ENCODE measurements at regions not wholly inside any gene's neighbourhood (a gene's known extent, or its start where the extent isn't known, plus 50 kb on each side); places are given as distances from the start of the nearest gene placed in this dataset.
"Not testable (repeated sequence)": the region's sequence is repeated elsewhere in the genome, so short reads cannot be mapped to it uniquely, and the experiment has no call there.

GRCh38 chr2:109690822-109691541 lies 76.8 kb downstream of the SOWAHC start:
- DNase-seq (ENCODE audit: low spot score), result peak; percentile 7

- no peak for DNase-seq (ENCODE audit: low spot score)
These were observed 78.0 kb downstream of the SOWAHC start for GRCh38 chr2:109692013-109692743.

GRCh38 chr2:109692831-109693230 lies 78.7 kb downstream of the SOWAHC start:
- DNase-seq (ENCODE audit: low spot score), result not testable (repeated sequence)

GRCh38 chr2:109693292-109693691 lies 79.1 kb downstream of the SOWAHC start:
- not testable (repeated sequence) for DNase-seq (ENCODE audit: low spot score)

GRCh38 chr2:109694190-109694589 lies 80.0 kb downstream of the SOWAHC start:
- no peak for DNase-seq (ENCODE audit: low spot score)

- no peak for DNase-seq (ENCODE audit: low spot score)
These were observed 81.1 kb downstream of the SOWAHC start for GRCh38 chr2:109695290-109695689.

GRCh38 chr2:109699646-109700045 lies 85.5 kb downstream of the SOWAHC start:
- DNase-seq (ENCODE audit: low spot score), result no peak

- DNase-seq (ENCODE audit: low spot score), result no peak
These were observed 86.6 kb downstream of the SOWAHC start for GRCh38 chr2:109700680-109701274.

GRCh38 chr2:109701362-109701761 lies 87.2 kb downstream of the SOWAHC start:
- no peak for DNase-seq (ENCODE audit: low spot score)

- no peak for DNase-seq (ENCODE audit: low spot score)
These were observed 88.3 kb downstream of the SOWAHC start for GRCh38 chr2:109702250-109702985.

- no peak for DNase-seq (ENCODE audit: low spot score)
These were observed 88.9 kb downstream of the SOWAHC start for GRCh38 chr2:109703077-109703476.

GRCh38 chr2:109703798-109704197 lies 89.6 kb downstream of the SOWAHC start:
- no peak for DNase-seq (ENCODE audit: low spot score)

GRCh38 chr2:109707281-109708147 lies 86.6 kb upstream of the RGPD5 start:
- no peak for DNase-seq (ENCODE audit: low spot score)

- DNase-seq (ENCODE audit: low spot score), result no peak
These were observed 83.4 kb upstream of the RGPD5 start for GRCh38 chr2:109710505-109711229.

GRCh38 chr2:109711230-109712122 lies 82.6 kb upstream of the RGPD5 start:
- DNase-seq (ENCODE audit: low spot score), result no peak

GRCh38 chr2:109712123-109712449 lies 82.0 kb upstream of the RGPD5 start:
- DNase-seq (ENCODE audit: low spot score), result no peak

GRCh38 chr2:109712746-109713145 lies 81.4 kb upstream of the RGPD5 start:
- no peak for DNase-seq (ENCODE audit: low spot score)

- no peak for DNase-seq (ENCODE audit: low spot score)
These were observed 78.7 kb upstream of the RGPD5 start for GRCh38 chr2:109715313-109715805.

GRCh38 chr2:109716596-109716995 lies 77.5 kb upstream of the RGPD5 start:
- not testable (repeated sequence) for DNase-seq (ENCODE audit: low spot score)

GRCh38 chr2:109718139-109718538 lies 76.0 kb upstream of the RGPD5 start:
- DNase-seq (ENCODE audit: low spot score), result no peak
